GM19324 (cell line): ENCODE measurements at regions not wholly inside any gene's neighbourhood (a gene's known extent, or its start where the extent isn't known, plus 50 kb on each side); places are given as distances from the start of the nearest gene placed in this dataset.

ENCODE experiments used
- ATAC-seq: cut with Tn5 transposase; IDR thresholded peaks from one replicate; pipeline ENCODE4 v1.9.1; 2021; ENCODE audit warnings: mild to moderate bottlenecking, moderate library complexity; ENCODE audit not compliant: unreplicated experiment, low FRiP score

- ATAC-seq = no peak
These were observed 144.4 kb downstream of the NSG2 start for GRCh38 chr5:174189654-174190541.

- no peak for ATAC-seq
These were observed 145.6 kb downstream of the NSG2 start for GRCh38 chr5:174191076-174191475.

GRCh38 chr5:174191850-174192655, 146.5 kb downstream of the NSG2 start:
- no peak for ATAC-seq

GRCh38 chr5:174192901-174193300, 147.4 kb downstream of the NSG2 start:
- no peak for ATAC-seq

- no peak for ATAC-seq
These were observed 150.0 kb downstream of the NSG2 start for GRCh38 chr5:174195517-174195916.

GRCh38 chr5:174197929-174198328, 152.4 kb downstream of the NSG2 start:
- no peak for ATAC-seq

- no peak for ATAC-seq
These were observed 153.0 kb downstream of the NSG2 start for GRCh38 chr5:174198541-174198940.

- ATAC-seq = no peak
These were observed 157.5 kb downstream of the NSG2 start for GRCh38 chr5:174202996-174203395.

- ATAC-seq = no peak
These were observed 159.2 kb downstream of the NSG2 start for GRCh38 chr5:174204535-174205313.

- no peak for ATAC-seq
These were observed 160.4 kb downstream of the NSG2 start for GRCh38 chr5:174205939-174206338.

GRCh38 chr5:174210596-174211276, 165.2 kb downstream of the NSG2 start:
- no peak for ATAC-seq

GRCh38 chr5:174211277-174211626, 165.7 kb downstream of the NSG2 start:
- no peak for ATAC-seq

GRCh38 chr5:174217527-174217926, 172.0 kb downstream of the NSG2 start:
- no peak for ATAC-seq

GRCh38 chr5:174218162-174218561, 172.7 kb downstream of the NSG2 start:
- no peak for ATAC-seq

GRCh38 chr5:174220417-174220816, 174.9 kb downstream of the NSG2 start:
- no peak for ATAC-seq

GRCh38 chr5:174221436-174221835, 175.9 kb downstream of the NSG2 start:
- no peak for ATAC-seq

GRCh38 chr5:174221946-174222345, 176.4 kb downstream of the NSG2 start:
- ATAC-seq = no peak

GRCh38 chr5:174222891-174223290, 177.4 kb downstream of the NSG2 start:
- ATAC-seq = no peak

GRCh38 chr5:174223355-174223754, 177.8 kb downstream of the NSG2 start:
- no peak for ATAC-seq

- no peak for ATAC-seq
These were observed 183.6 kb downstream of the NSG2 start for GRCh38 chr5:174229068-174229467.
